OCI-LY7 (cell line): ENCODE measurements at regions not wholly inside any gene's neighbourhood (a gene's known extent, or its start where the extent isn't known, plus 50 kb on each side); places are given as distances from the start of the nearest gene placed in this dataset.

Source experiments
- BruUV-seq: library from RNA; stranded (reverse); fragments of 400-500 nt; replicated peaks from 2 replicates; lab custom pipeline; 2021; lab: Mats Ljungman, UMichigan
- CTCF ChIA-PET: fragments of 300-600 bp; sonication (Branson Sonifier 250); formaldehyde crosslinking; loops from one replicate; lab custom pipeline; 2022; ENCODE audit warnings: antibody characterized with exemption; ENCODE audit not compliant: unreplicated experiment; lab: Charles Lee
- POLR2A ChIA-PET: fragments of 300-600 bp; sonication (Branson Sonifier 250); formaldehyde crosslinking; loops from one replicate; lab custom pipeline; 2022; ENCODE audit warnings: antibody characterized with exemption; lab: Charles Lee
- DNase-seq: peaks from one replicate; pipeline ENCODE4 v3.0.0-alpha.2; 2015; ENCODE audit warnings: low spot score
- H2AFZ ChIP-seq: fragments of 200-600 bp; sonication (generic), shearing (Covaris generic); 2 replicates; pipeline ENCODE4 v1.6.1; 2014; ENCODE audit warnings: mild to moderate bottlenecking, antibody characterized with exemption, low read length, moderate library complexity
- H3K27ac ChIP-seq: fragments of 200-600 bp; sonication (generic); 2 replicates; pipeline ENCODE4 v1.5.1; 2014; ENCODE audit warnings: mixed run types, low read depth, mild to moderate bottlenecking, moderate library complexity, low read length, inconsistent platforms; ENCODE audit not compliant: poor library complexity, severe bottlenecking
- H3K36me3 ChIP-seq: fragments of 200-600 bp; sonication (generic); 2 replicates; pipeline ENCODE4 v1.6.1; 2014; ENCODE audit warnings: mild to moderate bottlenecking, antibody characterized with exemption, low read length, moderate library complexity, mixed read lengths; ENCODE audit not compliant: insufficient read depth
- H3K4me1 ChIP-seq: fragments of 200-600 bp; sonication (generic); 2 replicates; pipeline ENCODE4 v1.5.1; 2014; ENCODE audit warnings: mild to moderate bottlenecking, low read length; ENCODE audit not compliant: insufficient read depth, poor library complexity, severe bottlenecking
- H3K4me2 ChIP-seq: fragments of 200-600 bp; sonication (generic); 2 replicates; pipeline ENCODE4 v1.6.1; 2014; ENCODE audit warnings: mild to moderate bottlenecking, low read length
- H3K4me3 ChIP-seq: fragments of 200-600 bp; sonication (generic); 2 replicates; pipeline ENCODE4 v1.5.1; 2014; ENCODE audit warnings: mild to moderate bottlenecking, low read depth, low read length; ENCODE audit not compliant: poor library complexity, severe bottlenecking
- H3K79me2 ChIP-seq: fragments of 200-600 bp; sonication (generic); 2 replicates; pipeline ENCODE4 v1.6.1; 2016; ENCODE audit warnings: low read depth, mild to moderate bottlenecking, low read length, moderate library complexity, mixed read lengths; ENCODE audit not compliant: insufficient read depth
- H3K9me2 ChIP-seq: fragments of 200-600 bp; sonication (generic); 2 replicates; pipeline ENCODE4 v1.6.1; 2016; ENCODE audit warnings: mild to moderate bottlenecking, low read length, mixed read lengths; ENCODE audit not compliant: insufficient read depth
- H3K9me3 ChIP-seq: fragments of 200-600 bp; sonication (generic); 2 replicates; pipeline ENCODE4 v1.6.1; 2014; ENCODE audit warnings: mild to moderate bottlenecking, mixed run types, low read length, mixed read lengths
- H4K20me1 ChIP-seq: fragments of 200-600 bp; sonication (generic); 2 replicates; pipeline ENCODE4 v1.6.1; 2014; ENCODE audit warnings: mild to moderate bottlenecking, antibody characterized with exemption, low read length, moderate library complexity, mixed read lengths; ENCODE audit not compliant: insufficient read depth
- CTCF ChIP-seq: fragments of 200-600 bp; sonication (generic); conservative IDR thresholded peaks from 2 replicates; pipeline ENCODE4 v1.5.1; 2014; ENCODE audit warnings: mild to moderate bottlenecking, antibody characterized with exemption, low read length, moderate library complexity, mixed read lengths
- EZH2phosphoT487 ChIP-seq: fragments of 200-600 bp; sonication (generic); IDR thresholded peaks from 2 replicates; pipeline ENCODE4 v1.6.1; 2018; ENCODE audit warnings: low read depth, borderline replicate concordance, mild to moderate bottlenecking, mixed run types, antibody characterized with exemption, low read length, moderate library complexity, mixed read lengths
- intact Hi-C: fragments of 100-400 bp; cut with micrococcal nuclease; formaldehyde crosslinking; loops from one replicate; pipeline ENCODE4 v1.10.0; 2022; ENCODE audit not compliant: unreplicated experiment

- TF ChIP-seq EZH2phosphoT487: no peak
- TF ChIP-seq CTCF: no peak
- CTCF ChIA-PET: no interaction called here
- POLR2A ChIA-PET: no interaction called here
- no TSS peak for BruUV-seq
- H3K79me2 ChIP-seq: no peaks in the 10 kb centered on the region
- no peak overlapping the region for H3K27ac ChIP-seq
- H3K9me2 ChIP-seq: no peaks in the 10 kb centered on the region
- H3K36me3 ChIP-seq: no peaks in the 10 kb centered on the region
- H2AFZ ChIP-seq: no peak overlapping the region
- no peaks in the 10 kb centered on the region for H3K9me3 ChIP-seq
- no peak overlapping the region for H3K4me2 ChIP-seq
- no peak overlapping the region for H3K4me3 ChIP-seq
- intact Hi-C loops: no loop called here
- DNase-seq: no peak
- H4K20me1 ChIP-seq: no peaks in the 10 kb centered on the region
- H3K4me1 ChIP-seq: no peaks in the 10 kb centered on the region
These were observed 142.6 kb downstream of the MRPL14 start for GRCh38 chr6:43984442-43985321.

GRCh38 chr6:43983632-43984031 lies 143.6 kb downstream of the MRPL14 start:
- no peaks in the 10 kb centered on the region for H3K9me3 ChIP-seq
- intact Hi-C loops: no loop called here
- H3K36me3 ChIP-seq: no peaks in the 10 kb centered on the region
- no peaks in the 10 kb centered on the region for H4K20me1 ChIP-seq
- no peaks in the 10 kb centered on the region for H3K79me2 ChIP-seq
- H3K4me3 ChIP-seq: no peak overlapping the region
- CTCF ChIA-PET: no interaction called here
- no peak for TF ChIP-seq CTCF
- no peak for TF ChIP-seq EZH2phosphoT487
- no peaks in the 10 kb centered on the region for H3K4me1 ChIP-seq
- DNase-seq: no peak
- no TSS peak for BruUV-seq
- no peak overlapping the region for H3K27ac ChIP-seq
- POLR2A ChIA-PET: no interaction called here
- no peaks in the 10 kb centered on the region for H3K9me2 ChIP-seq
- no peak overlapping the region for H3K4me2 ChIP-seq
- H2AFZ ChIP-seq: no peak overlapping the region

- no peaks in the 10 kb centered on the region for H3K79me2 ChIP-seq
- ChIA-PET CTCF (no interaction called here), POLR2A (no interaction called here)
- H2AFZ ChIP-seq: no peak overlapping the region
- no peak overlapping the region for H3K4me2 ChIP-seq
- H3K9me3 ChIP-seq: no peaks in the 10 kb centered on the region
- no peaks in the 10 kb centered on the region for H3K9me2 ChIP-seq
- no peak overlapping the region for H3K27ac ChIP-seq
- DNase-seq: no peak
- no TSS peak for BruUV-seq
- H3K36me3 ChIP-seq: no peaks in the 10 kb centered on the region
- no peaks in the 10 kb centered on the region for H4K20me1 ChIP-seq
- no peaks in the 10 kb centered on the region for H3K4me1 ChIP-seq
- TF ChIP-seq EZH2phosphoT487 (no peak), CTCF (no peak)
- H3K4me3 ChIP-seq: no peak overlapping the region
- intact Hi-C loops: no loop called here
These were observed 144.1 kb downstream of the MRPL14 start for GRCh38 chr6:43983191-43983590.
